Chondrocyte (in vitro differentiated cells): ENCODE measurements at regions not wholly inside any gene's neighbourhood (a gene's known extent, or its start where the extent isn't known, plus 50 kb on each side); places are given as distances from the start of the nearest gene placed in this dataset.

ENCODE experiments used
- DNase-seq: peaks from one replicate; pipeline ENCODE4 v3.0.0; 2021; ENCODE audit warnings: mixed read lengths, low spot score
- H3K27ac Mint-ChIP-seq: one replicate; pipeline ENCODE4 v1.8.0; 2021; ENCODE audit warnings: mild to moderate bottlenecking, moderate library complexity, mixed read lengths; ENCODE audit not compliant: unreplicated experiment
- H3K27me3 Mint-ChIP-seq: 2 replicates; pipeline ENCODE4 v1.8.0; 2021; ENCODE audit warnings: low read depth, mixed read lengths
- H3K36me3 Mint-ChIP-seq: 2 replicates; pipeline ENCODE4 v1.8.0; 2021; ENCODE audit warnings: low read depth, mixed read lengths
- H3K4me1 Mint-ChIP-seq: 2 replicates; pipeline ENCODE4 v1.8.0; 2021; ENCODE audit warnings: low read depth, mild to moderate bottlenecking, mixed read lengths
- H3K4me3 Mint-ChIP-seq: one replicate; pipeline ENCODE4 v1.8.0; 2021; ENCODE audit warnings: mild to moderate bottlenecking, moderate library complexity, mixed read lengths; ENCODE audit not compliant: unreplicated experiment
- H3K9me3 Mint-ChIP-seq: 2 replicates; pipeline ENCODE4 v1.8.0; 2021; ENCODE audit warnings: low read depth, mixed read lengths
- TF ChIP-seq, protein P1 (sequence below): fragments of 200-600 bp; sonication (generic); IDR thresholded peaks from 2 replicates; pipeline ENCODE4 v1.5.0; 2021; ENCODE audit warnings: antibody characterized with exemption, mild to moderate bottlenecking, moderate library complexity

GRCh38 chr2:9757501-9758264 is 85.6 kb upstream of the TAF1B start:
- no peaks in the 10 kb centered on the region for H3K9me3 Mint-ChIP-seq
- H3K27ac Mint-ChIP-seq = peak overlapping the region; percentile 59
- peak overlapping the region; percentile 63 for H3K4me3 Mint-ChIP-seq
- H3K36me3 Mint-ChIP-seq = no peaks in the 10 kb centered on the region
- H3K4me1 Mint-ChIP-seq = peaks cover 32% of the 10 kb centered on the region
- peaks cover 12% of the 10 kb centered on the region for H3K27me3 Mint-ChIP-seq
- no peak for DNase-seq
- TF ChIP-seq, protein P1, sequence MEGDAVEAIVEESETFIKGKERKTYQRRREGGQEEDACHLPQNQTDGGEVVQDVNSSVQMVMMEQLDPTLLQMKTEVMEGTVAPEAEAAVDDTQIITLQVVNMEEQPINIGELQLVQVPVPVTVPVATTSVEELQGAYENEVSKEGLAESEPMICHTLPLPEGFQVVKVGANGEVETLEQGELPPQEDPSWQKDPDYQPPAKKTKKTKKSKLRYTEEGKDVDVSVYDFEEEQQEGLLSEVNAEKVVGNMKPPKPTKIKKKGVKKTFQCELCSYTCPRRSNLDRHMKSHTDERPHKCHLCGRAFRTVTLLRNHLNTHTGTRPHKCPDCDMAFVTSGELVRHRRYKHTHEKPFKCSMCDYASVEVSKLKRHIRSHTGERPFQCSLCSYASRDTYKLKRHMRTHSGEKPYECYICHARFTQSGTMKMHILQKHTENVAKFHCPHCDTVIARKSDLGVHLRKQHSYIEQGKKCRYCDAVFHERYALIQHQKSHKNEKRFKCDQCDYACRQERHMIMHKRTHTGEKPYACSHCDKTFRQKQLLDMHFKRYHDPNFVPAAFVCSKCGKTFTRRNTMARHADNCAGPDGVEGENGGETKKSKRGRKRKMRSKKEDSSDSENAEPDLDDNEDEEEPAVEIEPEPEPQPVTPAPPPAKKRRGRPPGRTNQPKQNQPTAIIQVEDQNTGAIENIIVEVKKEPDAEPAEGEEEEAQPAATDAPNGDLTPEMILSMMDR = peak; percentile 15

GRCh38 chr2:9758741-9759140 is 84.5 kb upstream of the TAF1B start:
- Mint-ChIP-seq H3K9me3 (no peaks in the 10 kb centered on the region), H3K4me3 (no peak overlapping the region), H3K4me1 (peaks cover 26% of the 10 kb centered on the region), H3K27me3 (peaks cover 9% of the 10 kb centered on the region), H3K36me3 (no peaks in the 10 kb centered on the region), H3K27ac (no peak overlapping the region)
- TF ChIP-seq, protein P1 = no peak
- no peak for DNase-seq

GRCh38 chr2:9760069-9760901 is 83.0 kb upstream of the TAF1B start:
- Mint-ChIP-seq H3K4me1 (peaks cover 26% of the 10 kb centered on the region), H3K9me3 (no peaks in the 10 kb centered on the region), H3K36me3 (no peaks in the 10 kb centered on the region), H3K27ac (no peak overlapping the region), H3K4me3 (no peak overlapping the region), H3K27me3 (peaks cover 10% of the 10 kb centered on the region)
- DNase-seq = no peak
- TF ChIP-seq, protein P1 = no peak

DNA sequence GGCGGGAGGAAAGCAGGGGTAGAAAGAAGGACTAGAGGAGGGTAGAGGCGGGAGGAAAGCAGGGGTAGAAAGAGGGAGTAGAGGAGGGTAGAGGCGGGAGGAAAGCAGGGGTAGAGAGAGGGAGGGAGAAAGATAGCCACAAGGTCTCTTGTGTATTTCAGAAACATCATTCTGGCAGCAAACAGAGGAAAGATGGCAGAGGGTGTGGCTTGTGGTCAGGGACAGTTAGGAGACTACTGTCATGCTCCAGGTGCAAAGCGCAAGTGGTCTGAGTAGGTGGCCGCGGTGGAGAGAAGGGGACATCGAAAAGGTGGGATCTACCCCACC is 82.4 kb upstream of the TAF1B start:
- Mint-ChIP-seq H3K9me3 (no peaks in the 10 kb centered on the region), H3K4me3 (no peak overlapping the region), H3K36me3 (no peaks in the 10 kb centered on the region), H3K27ac (no peak overlapping the region), H3K27me3 (peaks cover 8% of the 10 kb centered on the region), H3K4me1 (peaks cover 26% of the 10 kb centered on the region)
- TF ChIP-seq, protein P1 = no peak
- no peak for DNase-seq

DNA sequence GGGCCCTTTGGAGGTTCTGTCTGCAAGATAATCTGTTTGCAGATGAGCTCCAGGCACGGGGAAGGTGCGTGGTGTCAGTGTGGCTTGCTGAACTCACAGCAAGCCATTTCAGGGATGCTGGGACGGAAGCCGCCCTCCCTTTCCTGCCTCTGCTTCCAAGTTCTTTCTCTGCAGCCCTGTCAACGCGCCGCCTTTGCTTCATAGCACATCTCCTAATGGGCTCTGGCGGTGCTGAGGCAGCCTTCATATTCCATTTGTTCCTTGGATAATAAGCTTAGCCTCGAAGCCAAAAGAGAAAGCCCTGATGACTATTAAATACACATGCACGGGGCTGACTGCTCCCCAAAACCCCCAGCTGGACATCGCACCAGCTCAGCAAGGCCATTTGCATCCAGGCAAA is 81.7 kb upstream of the TAF1B start:
- TF ChIP-seq, protein P1 = no peak
- no peak overlapping the region for H3K4me3 Mint-ChIP-seq
- H3K9me3 Mint-ChIP-seq = no peaks in the 10 kb centered on the region
- no peak for DNase-seq
- no peaks in the 10 kb centered on the region for H3K36me3 Mint-ChIP-seq
- no peak overlapping the region for H3K27ac Mint-ChIP-seq
- H3K4me1 Mint-ChIP-seq = peaks cover 31% of the 10 kb centered on the region
- peaks cover 8% of the 10 kb centered on the region for H3K27me3 Mint-ChIP-seq
